CD4-positive, alpha-beta T cell treated with Interleukin-4 for 1 hour (primary cell): ENCODE measurements at regions not wholly inside any gene's neighbourhood (a gene's known extent, or its start where the extent isn't known, plus 50 kb on each side); places are given as distances from the start of the nearest gene placed in this dataset.
A peak's percentile ranks its signal among the peaks of the same experiment; 100 is the strongest.

Experiments used
- DNase-seq, 2 donors: peaks; one replicate each; pipeline ENCODE4 v3.0.0-alpha.2; 2020 to 2022

GRCh38 chr7:28231176-28231575, 50.6 kb upstream of the JAZF1 start:
- no peak for DNase-seq

GRCh38 chr7:28236560-28236959, 56.0 kb upstream of the JAZF1 start:
- no peak for DNase-seq

DNA sequence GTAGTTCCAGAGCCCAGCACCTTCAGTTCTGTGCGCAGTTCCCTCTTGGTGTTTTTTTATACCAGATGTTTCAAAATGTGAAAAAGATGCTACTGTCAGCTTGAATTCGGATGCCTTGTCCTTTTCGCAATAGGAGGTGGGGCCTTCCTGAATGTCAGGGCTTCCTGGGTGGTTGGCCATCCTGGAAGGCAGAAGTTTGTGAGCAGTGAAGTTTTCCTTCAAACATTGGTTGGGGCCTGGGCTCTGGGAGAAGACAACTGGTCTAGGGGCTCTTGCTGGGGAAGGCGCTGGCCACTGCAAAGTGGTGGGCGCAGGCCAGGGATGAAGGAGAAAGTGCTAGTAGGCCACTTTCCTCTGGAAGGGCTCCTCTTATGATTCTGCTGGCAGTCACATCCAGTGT, 56.8 kb upstream of the JAZF1 start:
- no peak for DNase-seq

GRCh38 chr7:28239823-28240204, 59.2 kb upstream of the JAZF1 start:
- DNase-seq, result peak in 1 of 2 donors; percentile 25

- DNase-seq, result no peak
Measured at GRCh38 chr7:28240481-28240880, 59.9 kb upstream of the JAZF1 start.

GRCh38 chr7:28243861-28244260, 63.3 kb upstream of the JAZF1 start:
- DNase-seq, result no peak

GRCh38 chr7:28245123-28245878, 64.7 kb upstream of the JAZF1 start:
- DNase-seq, result no peak

DNA sequence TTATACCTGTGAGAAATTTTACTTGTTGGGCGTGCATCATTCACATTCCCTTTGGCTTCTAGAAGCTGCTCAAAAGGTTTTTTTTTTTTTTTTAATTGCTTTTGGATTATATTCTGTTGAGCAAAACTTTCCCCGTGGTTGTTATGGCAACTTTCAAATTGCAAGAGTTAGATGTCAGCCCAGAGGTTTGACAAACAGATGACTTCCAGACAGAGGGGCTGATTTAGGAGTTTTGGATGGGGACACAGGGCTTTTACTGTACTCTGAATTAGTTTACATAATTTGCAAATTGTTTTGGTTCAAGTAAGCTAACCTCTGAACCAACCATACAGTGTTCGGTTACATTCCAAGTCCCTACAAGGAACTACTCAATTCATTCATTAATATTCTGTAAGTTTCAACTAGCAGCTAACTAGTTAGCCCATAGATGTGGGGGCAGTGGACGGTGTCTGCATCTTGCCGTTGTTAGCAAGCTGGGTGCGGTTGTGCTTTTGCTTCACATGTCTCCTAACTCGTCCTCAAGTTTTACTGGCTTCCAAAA, 66.4 kb upstream of the JAZF1 start:
- no peak for DNase-seq

- no peak for DNase-seq
Measured at GRCh38 chr7:28258240-28258639, 77.6 kb upstream of the JAZF1 start.

GRCh38 chr7:28260969-28261368, 80.4 kb upstream of the JAZF1 start:
- no peak for DNase-seq

GRCh38 chr7:28263622-28264271, 83.2 kb upstream of the JAZF1 start:
- no peak for DNase-seq

- no peak for DNase-seq
Measured at GRCh38 chr7:28266402-28266801, 85.8 kb upstream of the JAZF1 start.

GRCh38 chr7:28267012-28267411, 86.4 kb upstream of the JAZF1 start:
- DNase-seq, result no peak

DNA sequence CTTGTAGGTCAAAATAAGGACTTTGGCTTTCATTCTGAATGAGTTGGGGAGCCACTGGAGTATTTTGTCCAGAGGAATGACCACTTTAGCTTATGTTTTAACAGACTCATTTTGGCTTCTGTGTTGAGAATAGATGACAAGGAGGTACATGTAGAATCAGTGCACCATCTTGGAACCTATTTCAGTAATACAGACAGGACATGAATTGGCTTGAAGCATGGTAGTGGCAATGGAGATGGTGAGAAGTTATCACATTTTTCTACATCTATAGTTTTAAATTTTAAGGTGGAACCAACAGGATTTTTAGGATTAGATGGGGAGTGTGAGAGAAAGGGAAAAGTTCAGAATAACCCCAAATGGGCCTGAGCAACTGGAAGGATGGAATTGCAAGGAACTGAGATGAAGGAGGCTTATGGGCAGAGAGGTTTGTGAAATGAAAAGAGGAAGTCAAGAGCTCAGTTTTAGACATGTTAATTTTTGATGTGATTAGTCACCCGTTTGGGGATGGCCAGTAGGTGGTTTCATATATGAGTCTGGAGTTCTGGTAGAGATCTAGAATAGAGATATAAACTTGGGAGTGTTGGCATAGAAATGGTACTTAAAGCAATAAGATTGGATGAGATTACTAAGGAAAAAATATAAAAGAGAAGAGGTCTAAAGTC, 89.2 kb upstream of the JAZF1 start:
- peak in 1 of 2 donors; percentile 11 for DNase-seq

GRCh38 chr7:28270536-28270935, 89.9 kb upstream of the JAZF1 start:
- DNase-seq, result no peak

- DNase-seq, result peak; percentile 35 to 60
Measured at GRCh38 chr7:28272461-28272877, 91.9 kb upstream of the JAZF1 start.

- no peak for DNase-seq
Measured at GRCh38 chr7:28276298-28276697, 95.7 kb upstream of the JAZF1 start.

DNA sequence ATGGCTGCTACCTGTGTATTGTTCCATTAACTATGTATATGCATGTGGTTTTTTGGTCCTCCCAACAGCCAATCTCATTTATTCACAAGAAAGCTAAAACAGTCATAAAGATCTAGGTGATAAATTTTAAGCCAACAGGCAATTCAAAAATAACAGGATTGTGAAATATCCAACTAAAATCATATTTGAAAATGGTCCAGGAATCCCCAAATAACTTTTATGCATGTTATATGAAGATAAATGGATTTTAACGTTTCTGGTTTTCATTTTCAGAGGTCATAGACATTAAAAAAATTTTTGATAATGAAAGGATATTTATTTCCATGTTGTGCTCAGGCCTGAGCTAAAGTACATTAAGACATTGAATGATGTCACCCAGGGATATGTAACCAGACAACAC, 96.8 kb upstream of the JAZF1 start:
- no peak for DNase-seq

GRCh38 chr7:28277958-28278357, 97.4 kb upstream of the JAZF1 start:
- no peak for DNase-seq

- DNase-seq, result no peak
Measured at GRCh38 chr7:28280516-28280915, 99.9 kb upstream of the JAZF1 start.

DNA sequence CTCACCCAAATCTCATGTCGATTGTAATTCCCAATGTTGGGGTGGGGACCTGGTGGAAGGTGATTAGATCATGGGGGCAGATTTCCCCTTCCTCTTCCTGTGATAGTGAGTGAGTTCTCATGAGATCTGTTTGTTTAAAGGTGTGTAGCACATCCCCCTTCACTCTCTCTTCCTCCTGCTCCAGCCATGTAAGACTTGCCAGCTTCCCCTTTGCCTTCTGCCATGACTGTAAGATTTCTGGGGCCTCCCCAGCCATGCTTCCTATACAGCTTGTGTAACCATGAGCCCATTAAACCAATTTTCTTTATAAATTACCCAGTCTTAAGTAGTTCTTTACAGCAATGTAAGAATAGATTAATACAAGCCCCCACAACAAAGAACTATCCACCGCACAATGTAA, 109.9 kb upstream of the JAZF1 start:
- no peak for DNase-seq

DNA sequence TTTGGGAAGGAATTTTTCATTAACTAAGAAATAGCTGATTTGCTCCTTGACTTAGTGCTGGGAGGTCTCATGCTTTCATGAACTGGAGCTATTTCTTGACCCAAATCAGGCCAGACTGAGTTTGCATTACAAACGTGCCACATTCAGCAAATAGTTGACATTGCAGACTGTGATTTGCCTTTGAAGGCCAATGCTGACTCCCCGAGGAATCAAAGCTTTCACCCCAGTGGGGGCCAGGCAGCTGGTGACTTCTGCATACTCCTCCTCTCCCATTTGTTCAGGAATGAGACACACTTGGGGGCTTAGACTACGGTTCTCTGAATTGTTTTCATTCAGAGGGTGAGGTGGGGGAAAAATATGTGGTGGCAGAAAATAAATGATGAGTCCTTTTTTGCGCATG, 111.0 kb upstream of the JAZF1 start:
- no peak for DNase-seq

- DNase-seq, result no peak
Measured at GRCh38 chr7:28292834-28293526, 112.4 kb upstream of the JAZF1 start.

GRCh38 chr7:28293527-28293835, 112.9 kb upstream of the JAZF1 start:
- DNase-seq, result no peak
